ENCODE measurements at regions not wholly inside any gene's neighbourhood (a gene's known extent, or its start where the extent isn't known, plus 50 kb on each side); places are given as distances from the start of the nearest gene placed in this dataset.
A peak's percentile ranks its signal among the peaks of the same experiment; 100 is the strongest.
"Not testable (repeated sequence)": the region's sequence is repeated elsewhere in the genome, so short reads cannot be mapped to it uniquely, and the experiment has no call there.

DNA sequence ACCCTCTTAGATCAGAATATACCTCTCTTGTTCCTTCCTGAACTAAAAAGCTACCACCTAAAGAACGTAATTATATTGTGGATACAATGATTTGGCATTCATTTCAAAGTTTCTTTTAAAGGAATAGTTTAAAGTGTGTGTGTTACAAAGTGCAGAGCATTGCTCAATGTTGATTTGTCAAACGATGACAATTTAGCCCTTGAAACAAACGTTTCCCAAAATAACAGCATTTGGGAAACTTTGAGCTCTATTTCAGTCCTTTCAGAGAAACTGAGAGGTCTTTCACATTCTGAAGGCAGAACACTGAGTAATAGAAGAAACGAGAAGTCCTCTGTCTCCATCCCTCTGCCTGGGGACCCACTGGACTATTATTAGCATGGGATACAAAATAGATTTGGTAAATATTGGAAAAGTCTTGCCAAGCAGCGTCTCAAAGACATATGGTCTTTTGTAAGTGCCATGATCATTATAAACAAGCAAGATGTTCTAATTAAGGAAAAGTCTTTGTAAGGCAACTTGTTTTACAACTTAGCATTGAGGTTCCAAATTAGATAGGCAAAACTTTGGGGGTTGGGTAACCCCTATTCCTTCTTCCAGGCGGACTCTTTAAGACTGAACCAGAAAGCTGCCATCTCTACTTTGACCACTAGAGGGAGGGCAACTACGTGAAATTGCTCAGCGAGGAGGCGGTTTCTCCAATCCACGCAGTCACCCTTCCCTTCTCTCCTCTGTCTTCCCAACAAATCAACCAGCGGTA is 208.8 kb downstream of the RNF144B start:
- peak; percentile 10 for DNase-seq

- no peak for DNase-seq
Measured at GRCh38 chr6:18596531-18596835, 209.3 kb downstream of the RNF144B start.

DNA sequence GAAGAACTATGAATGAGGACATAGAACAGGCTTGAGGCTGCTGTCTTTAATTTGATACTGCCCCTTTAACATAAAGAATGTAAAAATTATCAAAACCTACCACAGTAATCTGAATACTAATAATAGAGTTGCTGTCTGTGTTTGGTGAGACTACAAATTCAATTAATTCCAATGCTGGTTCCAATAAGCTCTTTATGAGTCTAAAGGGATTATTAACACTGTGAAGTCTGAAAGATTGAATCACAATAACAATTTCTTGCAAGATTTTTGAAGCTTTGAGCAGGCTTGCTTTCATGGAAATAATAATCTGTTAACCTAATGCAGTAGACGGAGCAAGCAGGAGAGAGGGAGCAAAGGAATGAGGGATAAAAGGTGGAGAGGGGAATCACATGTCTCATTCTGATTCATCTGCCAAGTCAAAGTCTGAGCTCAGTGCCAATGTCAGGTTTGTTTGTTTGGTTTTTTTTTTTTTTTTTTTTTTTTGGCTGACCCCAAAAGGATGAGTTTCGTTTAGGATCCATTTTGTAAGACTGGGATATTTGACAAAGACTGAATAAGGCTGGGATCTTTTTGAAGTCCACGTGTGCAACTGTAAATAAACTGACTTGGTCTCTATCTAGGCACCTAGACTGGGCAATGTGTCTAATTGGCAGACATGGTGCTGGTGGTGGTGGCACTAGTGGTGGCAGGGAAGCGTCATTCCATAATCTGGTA is 211.6 kb downstream of the RNF144B start:
- no peak for DNase-seq

- no peak for DNase-seq
Measured at GRCh38 chr6:18600255-18600654, 213.1 kb downstream of the RNF144B start.

DNA sequence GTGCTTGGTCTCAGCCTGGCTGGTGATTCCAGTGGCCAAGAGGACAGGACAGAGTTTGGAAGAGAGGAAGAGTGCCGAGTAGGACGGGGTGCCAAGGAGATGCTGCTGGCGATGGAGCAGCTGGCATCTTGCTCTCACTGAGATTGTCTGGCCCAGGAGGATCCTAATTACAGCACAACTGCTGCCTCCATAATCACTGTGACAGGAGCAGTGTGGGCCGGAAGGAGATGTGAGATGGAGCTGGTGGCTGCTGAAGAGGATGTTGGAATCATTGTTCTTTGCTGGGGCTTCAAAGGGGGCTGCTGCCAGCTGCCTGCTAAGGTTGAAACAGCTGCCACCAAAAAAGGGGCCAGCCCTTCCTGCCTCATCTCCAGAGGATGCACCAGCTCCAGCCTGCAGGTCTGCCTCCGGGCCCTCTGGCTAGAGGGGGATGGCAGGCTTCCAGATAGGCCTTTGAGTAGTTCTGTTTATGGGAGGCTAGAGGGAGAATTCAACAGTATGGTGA is 214.4 kb downstream of the RNF144B start:
- DNase-seq: no peak

- DNase-seq: no peak
Measured at GRCh38 chr6:18602931-18603330, 215.8 kb downstream of the RNF144B start.

DNA sequence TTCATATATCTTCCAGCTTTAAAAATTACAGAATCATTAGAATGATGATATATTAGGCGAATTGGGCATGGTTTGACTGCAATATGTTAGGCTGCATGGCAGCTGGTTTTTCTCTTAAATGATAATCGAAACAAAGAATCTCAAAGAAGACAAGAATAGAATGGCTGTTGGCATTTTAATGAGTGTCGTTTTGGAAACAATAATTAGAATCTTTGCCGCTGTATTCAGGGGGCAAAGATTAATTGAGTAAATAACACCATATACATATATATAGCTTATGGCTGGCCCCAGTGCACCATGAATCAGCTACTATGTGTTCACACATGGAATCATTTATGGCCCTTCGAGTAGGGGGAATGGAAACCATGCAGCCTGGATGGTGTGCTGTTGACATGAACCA is 216.2 kb downstream of the RNF144B start:
- no peak for DNase-seq

DNA sequence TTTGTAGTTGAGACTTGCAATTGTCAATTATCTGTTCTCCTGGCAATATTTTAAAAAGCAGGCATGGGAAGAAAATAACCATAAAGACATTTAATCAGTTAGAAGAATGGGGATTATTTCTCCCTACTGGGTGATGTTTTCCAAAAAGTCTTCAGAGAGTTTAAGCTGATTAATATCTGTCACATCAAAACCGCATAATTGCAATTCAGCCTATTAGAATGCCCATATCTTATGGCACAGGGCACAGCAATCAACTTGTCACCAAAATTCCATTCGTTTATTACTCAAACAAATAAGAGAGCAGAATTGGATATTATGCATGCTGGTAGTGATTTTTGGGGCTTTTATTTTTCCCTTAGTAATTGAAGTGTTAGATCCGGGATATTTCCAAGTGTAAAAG is 218.7 kb downstream of the RNF144B start:
- no peak for DNase-seq

GRCh38 chr6:18609715-18610114 is 222.6 kb downstream of the RNF144B start:
- no peak for DNase-seq

DNA sequence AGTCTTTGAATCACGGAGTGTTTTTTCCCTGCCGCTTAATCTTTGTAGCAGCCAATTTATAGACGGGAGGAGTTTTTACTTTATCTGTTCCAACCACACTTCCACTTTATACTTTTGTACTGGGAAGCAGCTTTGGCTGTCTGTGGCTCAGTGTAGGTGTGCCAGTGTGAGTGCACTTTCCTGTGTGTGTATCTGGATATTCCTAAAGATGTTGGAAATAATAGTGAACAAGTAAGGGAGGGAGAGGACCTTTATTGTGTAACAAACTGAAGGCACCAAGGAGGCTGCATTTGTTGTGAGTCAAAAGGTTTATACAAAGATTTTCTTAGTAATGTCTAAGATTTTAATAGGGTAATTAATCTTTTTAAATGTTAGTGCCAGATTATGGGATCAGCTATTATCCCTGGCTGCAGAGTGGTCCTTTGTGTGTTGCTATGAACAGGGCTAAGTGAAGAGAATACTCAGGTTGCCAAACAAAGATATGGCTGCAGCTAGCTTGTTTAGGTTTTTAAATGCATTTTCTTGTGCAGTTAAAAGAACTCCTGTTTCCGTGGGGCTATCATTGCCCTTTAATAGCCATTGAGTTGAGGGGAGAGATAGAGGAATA is 226.3 kb downstream of the RNF144B start:
- no peak for DNase-seq

DNA sequence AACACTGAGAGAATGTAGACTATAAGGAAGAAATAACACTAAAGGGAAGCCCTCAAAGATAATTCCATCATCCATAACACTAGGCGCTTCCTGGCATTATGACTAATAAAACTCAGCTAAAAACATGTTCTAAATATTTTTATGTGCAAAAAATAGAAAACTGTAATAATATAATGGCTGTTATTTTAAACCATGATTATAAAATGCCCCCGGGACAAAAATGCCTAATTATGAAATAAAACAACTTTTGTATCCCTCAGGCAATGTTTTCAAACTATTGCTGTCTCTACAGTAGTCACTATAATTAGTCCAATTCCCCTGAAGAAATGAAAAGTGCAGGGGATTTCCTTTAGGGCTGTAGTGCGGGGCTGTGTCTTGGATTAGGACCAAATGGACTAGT is 242.4 kb downstream of the RNF144B start:
- DNase-seq: no peak

GRCh38 chr6:18632670-18633410 is 245.7 kb downstream of the RNF144B start:
- DNase-seq: no peak

- DNase-seq: no peak
Measured at GRCh38 chr6:18634912-18635311, 247.8 kb downstream of the RNF144B start.

DNA sequence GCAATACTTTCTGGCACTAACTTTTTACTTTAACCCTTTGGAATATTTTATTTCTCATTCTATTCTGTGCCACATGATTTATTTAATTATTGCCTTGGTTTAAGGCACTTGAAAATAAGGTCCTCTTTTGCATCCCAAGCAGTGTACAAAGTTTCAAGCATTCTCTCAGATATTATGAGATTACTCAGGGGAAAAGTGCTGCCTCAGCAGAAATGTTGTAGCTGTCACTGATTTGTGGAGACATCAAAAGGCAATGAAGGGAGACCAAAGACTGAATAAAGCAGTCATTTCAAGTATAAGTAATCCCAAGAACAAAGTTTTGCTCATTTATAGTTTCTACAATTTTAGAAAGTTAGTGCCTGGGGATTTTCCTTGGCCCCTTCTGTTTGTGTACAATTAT is 253.0 kb downstream of the RNF144B start:
- no peak for DNase-seq

DNA sequence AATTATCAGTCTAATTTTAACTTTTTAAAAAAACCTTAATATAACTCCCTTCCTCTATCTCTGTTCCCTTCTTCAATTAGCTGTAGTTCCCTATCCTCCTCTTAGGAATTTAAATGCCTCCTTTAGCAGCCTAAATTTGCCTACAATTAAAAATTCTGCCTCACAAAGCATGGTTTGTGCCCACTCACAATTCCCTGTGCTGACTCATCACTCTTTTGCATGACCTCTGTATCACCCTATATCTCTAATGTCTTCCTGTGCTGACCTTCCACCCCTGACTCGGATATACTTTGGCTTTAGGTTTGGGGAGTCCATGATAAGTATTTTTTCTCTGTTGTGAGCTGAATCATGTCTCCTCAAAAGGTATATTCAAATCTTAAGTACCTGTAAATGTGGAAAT is 253.6 kb downstream of the RNF144B start:
- no peak for DNase-seq

- no peak for DNase-seq
Measured at GRCh38 chr6:18654821-18655220, 267.7 kb downstream of the RNF144B start.

DNA sequence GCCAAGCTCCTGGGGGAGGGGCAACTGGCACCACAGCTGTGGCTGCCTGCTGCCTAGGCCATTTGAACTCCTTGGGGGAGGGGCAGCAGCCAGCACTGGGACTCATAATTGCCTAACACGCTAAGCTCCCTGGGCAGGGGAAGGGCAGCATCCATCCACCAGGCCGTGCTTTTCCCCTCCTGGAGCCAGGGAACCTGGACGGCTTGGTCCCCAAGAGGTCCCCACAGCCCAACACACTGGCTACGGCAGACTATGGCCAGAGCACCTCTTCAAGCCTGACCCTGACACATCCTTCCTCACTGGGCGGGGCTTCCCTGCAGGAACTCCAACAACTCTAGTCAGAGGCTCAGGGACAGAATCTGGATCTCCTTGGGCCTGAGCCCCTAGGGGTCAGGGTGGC is 269.4 kb downstream of the RNF144B start:
- DNase-seq: no peak

DNA sequence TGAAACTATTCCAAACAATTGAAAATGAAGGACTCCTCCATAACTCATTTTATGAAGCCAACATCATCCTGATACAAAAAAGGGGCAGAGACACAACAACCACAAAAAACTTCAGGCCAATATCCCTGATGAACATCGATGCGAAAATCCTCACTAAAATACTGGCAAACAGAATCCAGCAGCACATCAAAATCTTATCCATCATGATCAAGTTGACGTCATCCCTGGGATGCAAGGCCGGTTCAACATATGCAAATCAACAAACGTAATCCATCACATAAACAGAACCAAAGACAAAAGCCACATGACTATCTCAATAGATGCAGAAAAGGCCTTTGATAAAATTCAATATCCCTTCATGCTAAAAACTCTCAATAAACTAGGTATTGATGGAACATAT is 272.8 kb downstream of the RNF144B start:
- DNase-seq: not testable (repeated sequence)

DNA sequence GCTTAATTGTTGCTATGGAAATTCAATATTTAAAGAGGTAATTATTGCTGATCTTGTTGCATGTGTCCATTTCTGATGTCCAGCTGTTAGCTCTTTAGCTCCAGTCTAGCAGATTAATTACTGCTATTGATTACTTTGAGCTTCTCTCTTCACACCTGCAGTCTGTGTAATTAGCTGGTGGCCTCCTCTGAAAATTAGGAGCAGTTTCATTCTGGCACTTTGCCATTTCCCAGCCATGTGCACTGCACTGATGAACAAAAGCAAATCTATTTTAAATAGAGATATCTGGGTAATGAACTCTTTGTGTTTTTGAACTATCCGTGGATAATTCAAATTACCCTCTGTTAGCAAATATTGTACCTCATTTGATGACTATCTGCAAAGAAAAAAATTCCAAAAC is 275.9 kb downstream of the RNF144B start:
- DNase-seq: peak; percentile 1

- DNase-seq: no peak
Measured at GRCh38 chr6:18664401-18664800, 277.3 kb downstream of the RNF144B start.

DNA sequence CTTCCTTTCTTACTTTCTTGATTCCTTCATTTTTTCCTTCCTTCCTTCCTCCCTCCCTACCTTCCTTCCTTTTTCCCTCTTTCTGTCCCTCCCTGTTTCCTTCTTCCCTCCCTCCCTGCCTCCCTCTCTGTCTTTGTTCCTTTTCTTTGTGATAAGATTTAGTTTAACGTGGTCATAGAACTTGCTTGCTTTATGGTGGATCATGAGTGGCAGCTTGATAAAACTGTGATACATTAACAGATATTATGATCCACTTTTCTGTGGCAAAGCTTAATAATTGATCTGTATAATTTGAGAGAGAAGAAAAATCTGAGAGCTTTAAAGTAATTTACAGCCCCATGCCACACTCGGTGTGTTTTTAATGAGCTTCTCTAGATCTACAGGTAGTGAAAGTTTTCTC is 280.5 kb downstream of the RNF144B start:
- no peak for DNase-seq

DNA sequence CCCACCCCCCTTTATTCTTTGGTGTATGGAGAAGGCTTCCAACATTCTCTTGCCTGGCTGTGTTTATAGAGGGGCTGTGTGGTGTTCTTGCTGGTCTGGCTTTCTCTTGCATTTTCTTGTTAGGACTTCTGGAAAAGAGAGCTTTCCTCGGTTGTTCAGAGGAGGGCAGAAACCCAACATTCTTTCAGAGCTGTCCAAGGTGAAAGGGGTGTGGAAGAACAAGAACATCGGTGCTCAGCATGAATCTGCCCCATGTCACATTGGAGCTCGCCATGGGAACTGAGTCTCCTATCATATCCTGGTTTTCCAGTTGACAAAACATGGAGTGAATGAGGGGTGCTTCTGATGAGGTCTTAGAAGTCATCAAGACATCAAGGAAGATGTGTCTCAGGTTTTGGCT is 281.8 kb downstream of the RNF144B start:
- no peak for DNase-seq

DNA sequence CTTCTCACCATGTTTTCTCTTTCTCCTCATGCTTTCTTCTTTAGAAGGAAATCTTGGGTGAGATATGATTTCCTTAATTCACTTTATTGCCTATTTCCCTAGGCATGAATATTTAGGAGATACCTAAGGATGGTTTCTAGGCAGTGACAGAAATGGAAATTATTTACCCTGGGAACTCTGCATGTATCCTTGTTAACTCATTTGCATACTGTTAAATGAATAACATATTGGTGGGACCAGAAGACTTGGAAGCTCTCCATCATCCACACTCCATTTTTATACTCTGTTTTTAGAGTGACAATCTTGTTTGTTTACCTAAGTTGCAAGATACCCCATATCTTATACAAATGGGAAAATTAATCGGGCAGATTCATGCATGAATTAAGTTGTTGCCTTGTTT is 285.7 kb downstream of the RNF144B start:
- DNase-seq: no peak

- DNase-seq: no peak
Measured at GRCh38 chr6:18674346-18674745, 287.2 kb downstream of the RNF144B start.
